ACHN (cell line): ENCODE measurements at regions not wholly inside any gene's neighbourhood (a gene's known extent, or its start where the extent isn't known, plus 50 kb on each side); places are given as distances from the start of the nearest gene placed in this dataset.

Experiments
- DNase-seq: peaks from one replicate; pipeline ENCODE4 v3.0.0-alpha.2; 2015
- in situ Hi-C: cut with HindIII; loops from 2 replicates; pipeline ENCODE4 v1.10.0; 2017; ENCODE audit warnings: low sequenced_read_pairs, low pct_ligation_motif_present, low pct_unique_long_range_greater_than_20kb

DNA sequence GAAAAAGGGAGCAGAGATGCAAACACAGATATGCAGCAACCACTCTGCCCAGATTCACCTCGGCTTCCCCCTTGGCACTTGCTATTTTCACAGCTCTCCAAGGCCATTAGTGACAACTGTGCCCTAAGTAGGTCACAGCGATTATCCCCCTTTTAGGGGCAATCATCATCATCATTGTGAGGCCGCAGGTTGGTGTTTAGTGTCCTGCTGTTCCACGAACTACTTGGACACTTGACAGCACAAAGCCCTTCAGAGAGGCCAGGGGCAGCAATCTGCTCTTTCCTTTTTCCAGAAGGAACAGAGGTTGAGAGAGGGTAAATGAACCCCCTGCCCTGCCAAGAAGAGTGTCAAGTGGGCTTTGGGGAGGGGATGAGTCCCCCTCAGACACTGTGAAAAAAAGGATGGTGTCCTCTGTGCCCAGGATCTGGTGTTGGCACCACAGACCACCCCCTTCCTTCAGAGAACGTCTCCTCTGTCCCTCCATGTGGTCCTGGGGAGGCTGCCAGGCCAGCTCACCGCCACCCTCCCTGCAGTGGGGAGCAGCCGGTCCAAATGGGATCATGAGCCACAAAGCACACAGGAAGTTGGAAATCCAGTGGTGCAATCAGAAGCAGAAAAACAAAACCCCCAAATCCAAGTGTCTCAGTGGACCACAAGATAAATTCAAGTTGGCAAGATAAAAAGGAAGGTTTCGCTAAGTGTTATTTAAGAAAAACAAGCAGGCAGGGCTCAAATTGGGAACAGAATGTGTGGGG lies 78.4 kb upstream of the MED9 start:
- in situ Hi-C loops, result no loop called here
- no peak for DNase-seq

- in situ Hi-C loops, result no loop called here
- no peak for DNase-seq
Measured at GRCh38 chr17:17398943-17399926, 77.6 kb upstream of the MED9 start.

- no peak for DNase-seq
- in situ Hi-C loops, result no loop called here
Measured at GRCh38 chr17:17400070-17400469, 76.7 kb upstream of the MED9 start.

DNA sequence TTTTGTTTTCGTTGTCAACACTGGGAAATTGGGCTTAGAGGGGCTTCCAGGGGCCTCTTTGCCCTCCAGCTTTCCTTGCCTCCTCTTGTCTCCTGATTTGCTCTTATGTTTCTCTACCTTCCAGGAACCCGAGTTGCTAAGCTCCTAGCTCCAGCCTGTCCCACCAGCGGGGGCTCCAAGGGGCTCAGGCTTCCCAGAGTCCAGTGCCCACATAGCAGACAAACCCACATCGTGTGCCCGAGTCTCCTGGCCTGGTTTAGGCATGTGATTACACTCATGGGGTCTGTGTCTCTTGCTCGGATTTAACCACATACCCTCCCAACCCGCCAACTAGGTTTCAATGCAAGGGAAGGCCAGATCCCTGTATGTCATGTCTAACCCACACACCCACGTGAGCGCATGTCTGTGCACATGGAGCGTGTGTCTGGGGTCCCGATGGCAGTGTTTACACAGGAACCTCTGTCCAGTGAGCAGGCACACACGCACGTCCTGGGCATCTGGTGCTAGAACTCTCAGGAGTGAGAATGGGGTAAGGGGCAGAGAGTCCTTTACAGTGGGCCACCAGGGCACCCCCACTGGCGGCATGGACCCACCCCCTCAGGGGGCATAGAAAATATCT lies 76.1 kb upstream of the MED9 start:
- no peak for DNase-seq
- in situ Hi-C loops, result no loop called here

DNA sequence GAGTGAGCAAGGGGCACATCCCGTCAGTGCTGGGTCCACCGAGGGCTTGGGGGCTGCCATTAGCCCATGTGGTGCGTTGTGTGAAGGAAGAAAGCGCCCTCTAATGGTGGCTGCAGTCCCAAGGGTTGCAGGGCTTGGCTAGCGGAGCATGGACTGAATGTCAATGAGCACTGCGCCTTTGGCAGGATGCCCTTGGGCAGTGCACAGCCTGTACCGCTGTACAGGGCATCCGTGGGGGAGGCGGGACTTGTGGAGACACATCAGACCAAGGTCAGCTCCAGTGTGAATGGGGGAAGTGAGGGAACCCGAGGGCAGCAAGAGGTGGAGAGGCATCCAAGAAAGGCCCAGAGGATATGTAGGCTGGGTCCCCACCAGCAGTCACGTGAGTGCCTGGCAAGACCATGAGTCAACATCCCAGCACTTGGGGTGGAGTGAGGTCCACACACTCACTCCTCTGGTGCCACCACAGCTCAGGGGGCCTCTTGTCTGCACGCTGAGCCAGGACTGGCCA lies 75.5 kb upstream of the MED9 start:
- DNase-seq, result peak; percentile 45
- in situ Hi-C loops, result no loop called here

DNA sequence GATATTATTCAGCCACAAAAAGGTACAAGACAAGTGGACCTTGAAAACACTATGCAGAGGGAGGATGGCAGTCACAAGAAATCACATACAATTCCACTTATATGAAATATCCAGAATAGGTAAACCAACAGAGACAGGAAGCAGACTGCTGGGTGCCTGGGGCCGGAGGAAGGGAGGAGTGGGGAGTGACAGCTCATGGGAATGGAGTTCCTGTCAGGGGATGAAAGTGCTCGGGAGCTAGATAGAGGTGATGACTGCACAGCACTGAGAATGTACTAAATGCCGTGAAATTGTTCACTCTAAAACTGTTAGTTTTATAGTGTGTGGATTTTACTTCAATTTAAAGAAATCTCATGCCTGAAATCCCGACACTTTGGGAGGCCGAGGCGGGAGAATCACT lies 74.2 kb upstream of the MED9 start:
- in situ Hi-C loops, result no loop called here
- DNase-seq, result no peak

DNA sequence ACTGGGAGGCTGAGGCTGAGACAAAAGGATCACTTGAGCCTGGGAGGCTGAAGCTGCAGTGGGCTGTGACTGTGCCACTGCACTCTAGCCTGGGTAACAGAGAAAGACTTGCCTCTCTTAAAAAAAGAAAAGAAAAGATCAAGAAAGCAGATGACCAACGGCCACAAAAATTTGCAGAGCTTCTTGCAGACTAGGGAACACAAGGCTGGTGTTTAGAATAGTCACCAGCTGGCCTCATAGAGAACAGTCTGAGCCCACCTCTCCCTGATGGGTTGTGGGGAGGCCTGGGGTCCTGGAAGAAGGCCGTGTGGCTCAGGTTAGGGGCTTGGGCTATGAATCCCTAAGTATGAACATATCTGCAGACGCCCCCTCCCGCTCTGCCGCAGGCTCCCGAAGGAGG lies 73.7 kb upstream of the MED9 start:
- DNase-seq, result no peak
- in situ Hi-C loops, result no loop called here

DNA sequence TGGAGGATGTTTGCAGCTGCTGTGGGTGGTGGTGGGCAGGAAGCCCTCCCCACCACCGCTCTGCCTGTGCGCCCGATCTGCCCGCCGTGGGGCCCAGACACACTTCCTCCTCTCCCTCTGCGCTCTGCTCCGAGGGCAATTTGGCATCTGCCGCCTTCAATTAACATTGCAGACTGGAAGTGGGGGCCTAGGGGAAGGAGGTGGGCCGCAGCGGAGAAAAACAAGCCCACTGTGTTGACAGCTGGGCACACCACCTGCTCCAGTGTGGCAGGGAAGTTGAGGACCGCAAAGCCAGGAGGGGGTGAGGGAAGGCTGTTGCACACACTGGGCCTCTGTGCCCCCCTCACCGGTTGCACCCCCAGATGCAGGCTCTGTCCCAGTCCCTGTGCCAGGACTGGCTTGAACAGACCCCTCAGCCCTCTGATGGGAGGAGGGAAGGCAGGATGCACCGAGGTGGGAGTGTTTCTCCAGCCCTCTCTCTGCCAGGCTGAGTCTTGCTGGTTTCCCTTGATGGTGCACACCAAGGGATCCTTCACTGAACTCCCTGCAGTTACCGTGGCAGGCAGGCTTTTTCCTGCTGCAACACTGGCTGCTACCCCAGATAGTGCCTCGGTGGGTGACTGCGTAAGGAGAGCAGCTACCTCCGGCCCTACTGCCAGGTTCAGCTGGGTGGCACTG lies 72.8 kb upstream of the MED9 start:
- DNase-seq, result no peak
- in situ Hi-C loops, result no loop called here

DNA sequence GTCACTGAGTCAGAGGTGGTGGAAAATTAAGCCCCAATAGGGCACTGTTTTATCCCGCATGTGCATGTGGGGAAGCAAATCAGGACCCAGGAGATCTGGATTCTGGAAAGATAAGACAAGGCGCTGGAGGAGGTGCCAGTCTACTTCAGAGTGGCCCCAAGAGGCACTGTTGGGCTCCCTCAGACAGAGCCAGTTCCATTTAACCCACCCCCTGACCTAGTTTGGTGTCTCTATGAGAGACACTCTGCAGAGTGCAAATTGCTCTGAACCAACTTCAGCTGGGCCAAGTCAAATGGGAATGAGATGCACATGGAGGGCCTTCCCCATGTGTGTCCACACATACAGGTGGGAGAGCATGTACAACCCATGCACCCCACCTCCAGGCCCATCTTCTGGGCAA lies 71.1 kb upstream of the MED9 start:
- DNase-seq, result no peak
- in situ Hi-C loops, result no loop called here

GRCh38 chr17:17406225-17406624 lies 70.6 kb upstream of the MED9 start:
- no peak for DNase-seq

DNA sequence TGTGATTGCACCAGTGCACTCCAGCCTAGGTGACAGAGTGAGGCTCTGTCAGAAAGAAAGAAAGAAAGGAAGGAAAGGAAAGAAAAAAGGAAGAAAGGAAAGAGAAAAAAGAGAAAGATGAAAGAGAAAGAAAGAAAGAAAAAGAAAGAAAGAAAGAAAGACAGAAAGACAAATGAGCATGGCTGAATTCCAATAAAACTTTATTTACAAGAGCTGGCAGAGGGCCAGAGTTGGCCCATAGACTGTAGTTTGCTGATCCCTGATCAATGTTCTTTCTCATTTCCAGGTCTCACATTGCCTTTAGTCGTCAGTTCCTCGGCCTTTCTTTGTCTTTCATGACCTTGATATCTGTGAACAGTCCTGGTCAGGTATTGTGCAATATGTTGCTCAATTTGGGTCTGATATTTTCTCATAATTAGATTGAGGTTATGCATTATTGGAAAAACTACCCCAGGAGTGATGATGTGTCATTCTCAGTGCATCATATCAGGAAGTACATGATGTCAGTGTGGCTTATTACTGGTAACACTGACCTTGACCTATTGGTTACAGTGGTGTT lies 68.5 kb upstream of the MED9 start:
- DNase-seq, result no peak
- in situ Hi-C loops, result no loop called here

More at GRCh38 chr17:17406225-17406624, 70.6 kb upstream of the MED9 start:
- in situ Hi-C loops, result no loop called here

- in situ Hi-C loops, result no loop called here
Measured at GRCh38 chr17:17410357-17410756, 66.4 kb upstream of the MED9 start.

GRCh38 chr17:17411692-17412091 lies 65.1 kb upstream of the MED9 start:
- in situ Hi-C loops, result no loop called here
- no peak for DNase-seq

More at GRCh38 chr17:17410357-17410756, 66.4 kb upstream of the MED9 start:
- DNase-seq, result no peak

DNA sequence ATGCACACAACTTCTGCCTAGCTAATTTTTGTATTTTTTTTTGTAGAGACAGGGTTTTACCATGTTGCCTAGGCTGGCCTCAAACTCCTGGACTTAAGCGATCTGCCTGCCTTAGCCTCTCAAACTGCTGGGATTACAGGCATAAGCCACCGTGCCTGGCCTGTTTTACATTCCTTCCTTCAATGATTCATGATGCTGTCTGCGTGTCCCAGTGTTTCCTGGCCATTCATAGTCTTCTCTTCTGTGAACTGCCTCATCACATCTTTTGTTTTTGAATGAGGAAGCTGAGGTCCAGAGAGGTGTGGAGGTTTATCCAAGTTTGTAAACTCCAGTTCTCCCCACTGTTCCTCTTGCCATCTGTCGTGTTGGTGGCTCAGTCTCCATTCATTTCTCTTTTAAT lies 64.5 kb upstream of the MED9 start:
- in situ Hi-C loops, result no loop called here
- DNase-seq, result no peak

DNA sequence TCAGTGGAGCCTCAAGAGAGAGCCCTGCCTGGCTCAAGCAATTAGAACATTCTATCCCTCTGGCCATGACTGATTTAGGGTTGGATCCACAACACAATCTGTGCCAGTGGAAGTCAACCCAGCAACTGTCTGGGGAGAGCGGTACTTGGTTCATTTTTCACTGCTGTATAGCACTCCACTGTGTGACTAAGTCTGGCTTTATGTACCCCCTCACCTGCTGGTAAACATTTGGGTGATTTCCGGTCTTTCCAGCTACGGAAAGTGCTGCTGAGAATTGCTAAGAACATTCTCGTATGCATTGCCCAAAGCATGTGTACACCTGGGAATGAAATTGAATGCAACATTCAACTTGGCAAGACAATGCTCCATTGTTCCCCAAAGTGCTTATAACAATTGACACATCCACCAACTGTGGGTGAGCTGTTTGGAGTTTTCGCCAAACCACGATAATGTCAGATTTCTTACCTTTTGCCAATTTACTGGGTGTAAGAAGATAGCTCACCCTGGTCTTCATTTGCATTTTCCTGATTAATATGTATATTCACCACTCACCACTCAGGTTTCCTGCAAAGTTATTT lies 63.5 kb upstream of the MED9 start:
- in situ Hi-C loops, result no loop called here
- no peak for DNase-seq

DNA sequence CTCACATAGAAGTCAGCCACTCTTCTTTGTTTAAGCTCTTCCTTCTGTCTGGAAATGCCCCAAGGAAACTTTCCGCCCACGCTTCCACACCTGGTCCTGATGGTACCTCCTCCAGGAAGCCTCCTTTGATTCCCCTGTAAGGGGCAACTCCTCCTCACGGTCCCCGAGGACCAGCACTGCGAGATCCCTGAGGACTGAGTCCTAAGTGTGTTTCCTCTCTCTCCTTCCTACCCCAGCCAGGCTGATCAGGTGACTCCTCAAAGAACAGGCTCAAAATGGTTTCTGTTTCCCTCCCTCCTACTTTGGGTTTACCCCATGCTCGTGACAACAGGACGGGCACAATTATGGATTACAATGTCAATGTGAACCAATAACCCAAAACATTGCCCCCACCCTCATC lies 63.0 kb upstream of the MED9 start:
- in situ Hi-C loops, result no loop called here
- DNase-seq, result no peak

GRCh38 chr17:17414341-17414805 lies 62.4 kb upstream of the MED9 start:
- DNase-seq, result no peak
- in situ Hi-C loops, result no loop called here

DNA sequence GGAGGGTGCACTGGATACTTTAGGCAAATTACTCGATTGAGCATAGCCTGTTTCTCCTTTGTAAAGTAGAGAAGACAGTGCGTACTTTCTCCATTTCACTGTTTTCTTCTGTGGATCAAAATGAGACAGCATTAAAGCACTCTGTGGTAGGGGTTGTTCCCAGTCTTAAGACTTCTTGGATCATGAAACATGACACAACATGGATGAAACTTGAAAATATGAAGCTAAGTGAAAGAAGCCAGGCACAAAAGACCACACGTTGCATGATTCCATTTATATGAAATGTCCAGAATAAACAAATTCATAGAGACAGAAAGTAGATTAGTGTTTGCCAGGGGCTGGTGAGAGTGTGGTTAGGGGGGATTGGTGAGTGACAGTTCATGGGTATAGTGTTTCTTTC lies 61.8 kb upstream of the MED9 start:
- in situ Hi-C loops, result no loop called here
- DNase-seq, result no peak
